Activated CD4-positive, alpha-beta T cell treated with anti-CD3 and anti-CD28 coated beads for 24 hours (primary cell): ENCODE measurements at regions not wholly inside any gene's neighbourhood (a gene's known extent, or its start where the extent isn't known, plus 50 kb on each side); places are given as distances from the start of the nearest gene placed in this dataset.
"Not testable (repeated sequence)": the region's sequence is repeated elsewhere in the genome, so short reads cannot be mapped to it uniquely, and the experiment has no call there.

Experiments
- DNase-seq, 2 donors: peaks; one replicate each; pipeline ENCODE4 v3.0.0-alpha.2; 2020; ENCODE audit warnings: low read depth in 2 of 2

DNA sequence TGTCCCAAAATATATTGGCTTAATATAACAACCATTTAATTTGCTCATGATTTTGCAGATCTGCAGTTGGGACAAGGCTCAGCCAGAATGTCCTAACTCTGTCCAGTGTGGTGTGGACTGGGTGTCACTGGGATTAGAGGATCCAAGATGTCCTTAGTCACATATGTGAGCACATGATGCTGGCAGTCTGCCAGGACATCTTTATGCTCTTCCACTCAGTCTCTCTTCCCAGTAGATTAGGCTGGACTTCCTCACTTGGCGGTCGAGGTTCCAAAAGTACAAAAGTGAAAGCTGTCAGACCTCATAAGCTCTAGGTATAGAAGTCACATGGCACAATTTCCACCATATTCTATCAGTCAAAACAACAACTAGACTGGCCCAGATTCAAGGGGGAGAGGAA, 167.9 kb upstream of the NTF3 start:
- no peak for DNase-seq

DNA sequence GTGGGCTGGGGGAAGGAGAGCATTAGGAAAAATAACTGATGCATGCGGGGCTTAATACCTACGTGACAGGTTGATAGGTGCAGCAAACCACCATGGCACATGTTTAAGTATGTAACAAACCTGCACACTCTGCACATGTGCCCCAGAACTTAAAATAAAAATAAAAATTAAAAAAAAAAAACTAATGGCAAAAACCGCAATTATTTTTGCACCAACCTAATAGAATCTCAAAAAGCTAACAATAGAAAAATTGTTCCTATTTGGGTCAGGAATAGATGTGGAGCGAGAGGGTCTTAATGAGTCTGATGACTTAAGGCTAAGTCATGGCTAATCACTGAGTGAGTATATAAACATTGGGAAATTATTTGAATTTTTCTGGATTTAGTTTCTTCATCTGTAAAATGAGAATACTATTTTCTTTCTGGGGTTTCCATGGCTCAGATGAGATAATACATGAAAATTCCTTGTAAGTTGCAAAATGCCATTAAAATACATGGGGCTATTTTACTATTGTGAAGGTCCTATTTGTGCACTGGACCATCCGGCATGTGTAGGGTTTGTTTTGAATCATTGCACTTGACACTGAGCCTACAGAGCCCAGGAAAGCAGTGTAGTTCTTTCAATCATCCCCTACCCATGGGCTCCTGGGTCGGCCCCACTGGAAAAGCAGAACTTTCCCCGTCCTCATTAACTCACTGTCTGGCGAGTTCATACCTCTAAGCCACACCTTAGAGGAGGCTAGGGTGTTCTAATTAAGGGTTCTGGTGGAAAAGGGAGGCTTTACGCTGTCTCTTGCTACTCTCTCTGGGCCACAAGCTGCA, 164.1 kb upstream of the NTF3 start:
- no peak for DNase-seq

DNA sequence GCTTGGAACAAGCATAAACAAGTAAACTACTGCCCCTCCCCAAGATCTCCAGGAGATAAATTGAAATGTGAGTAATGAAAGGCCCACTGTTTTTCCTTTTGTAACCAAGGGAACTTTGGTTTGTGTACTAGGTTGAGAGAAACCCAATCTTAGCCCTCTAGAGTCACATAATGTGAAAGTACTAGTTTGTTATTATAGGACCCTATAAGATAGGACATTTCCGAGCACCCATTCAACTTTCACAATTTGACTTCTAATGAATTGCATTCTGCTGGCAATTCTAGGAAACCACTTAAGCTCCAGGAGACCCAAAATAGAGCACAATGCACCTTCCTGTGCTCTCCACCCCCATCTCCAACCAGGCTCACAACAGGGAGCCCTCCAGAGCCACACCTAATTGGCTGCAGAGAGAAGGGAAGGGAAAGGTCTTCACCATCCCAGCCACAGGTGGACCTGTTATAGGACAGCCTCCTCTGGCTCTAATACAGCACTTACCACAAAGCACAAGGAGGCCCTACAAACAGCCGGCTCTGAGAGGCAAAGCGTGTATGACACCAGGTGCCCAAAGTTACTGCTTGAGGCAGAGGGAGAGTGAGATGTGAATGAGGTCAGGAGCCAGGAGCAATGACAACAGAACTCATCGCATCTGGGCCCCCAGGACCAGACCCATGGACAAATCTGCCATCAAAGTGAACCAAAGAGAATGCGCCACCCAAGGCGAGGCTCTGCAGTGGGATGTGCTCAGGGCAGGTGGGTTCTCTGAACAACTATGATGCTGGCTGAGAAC, 163.3 kb upstream of the NTF3 start:
- DNase-seq = no peak

DNA sequence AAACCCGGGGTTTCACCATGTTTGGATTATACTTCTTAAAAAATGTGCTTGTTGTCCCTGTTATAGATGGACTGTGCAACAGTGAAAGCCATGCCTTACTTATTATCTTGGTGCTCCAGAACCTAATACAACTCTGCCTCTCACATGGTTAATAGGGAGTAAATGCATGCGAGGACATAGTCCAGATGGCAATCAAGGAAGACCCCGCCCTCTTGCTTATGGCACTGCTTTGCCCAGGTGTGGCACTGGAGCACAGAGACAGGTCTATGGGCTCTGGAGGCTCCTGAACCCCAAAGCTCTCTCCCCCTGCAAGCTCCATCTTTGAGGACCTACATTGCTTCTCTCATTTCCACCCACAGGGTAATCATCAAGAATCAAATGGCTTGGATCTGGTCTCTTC, 162.1 kb upstream of the NTF3 start:
- no peak for DNase-seq

DNA sequence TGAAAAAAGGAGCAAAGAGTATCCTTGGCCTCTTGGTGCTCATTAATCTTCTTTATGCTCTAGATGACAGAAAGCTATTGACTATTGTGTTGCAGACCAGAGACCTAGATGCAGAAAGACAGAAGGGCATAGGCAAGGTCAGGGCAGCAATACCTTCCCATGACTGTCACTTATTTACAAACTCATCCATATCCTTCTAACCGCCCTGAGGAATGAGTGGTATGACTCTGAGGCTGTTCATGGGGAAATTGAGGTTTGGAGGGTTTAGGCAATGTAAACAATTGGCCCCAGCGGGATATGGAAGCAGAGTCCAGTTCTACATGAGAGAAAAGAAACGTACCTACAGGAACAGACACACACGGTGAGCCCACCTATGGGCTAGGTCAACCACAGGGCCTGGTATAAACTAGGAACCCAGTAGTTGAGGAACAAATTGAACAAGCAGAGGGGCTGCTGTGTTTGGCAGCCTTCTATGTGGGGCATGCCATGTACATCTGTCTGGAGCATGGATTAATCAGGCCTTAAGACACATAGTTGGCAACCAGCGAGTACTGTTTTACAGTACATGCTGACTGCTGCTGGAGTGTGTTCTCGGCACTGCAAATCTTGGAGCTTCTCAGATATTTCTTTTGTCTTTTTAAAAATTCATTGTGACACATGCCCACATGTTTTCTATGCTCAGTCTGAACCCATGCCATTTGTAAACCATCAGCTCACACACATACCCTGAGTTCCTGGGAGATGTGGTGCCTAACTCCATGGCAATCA, 159.7 kb upstream of the NTF3 start:
- no peak for DNase-seq

DNA sequence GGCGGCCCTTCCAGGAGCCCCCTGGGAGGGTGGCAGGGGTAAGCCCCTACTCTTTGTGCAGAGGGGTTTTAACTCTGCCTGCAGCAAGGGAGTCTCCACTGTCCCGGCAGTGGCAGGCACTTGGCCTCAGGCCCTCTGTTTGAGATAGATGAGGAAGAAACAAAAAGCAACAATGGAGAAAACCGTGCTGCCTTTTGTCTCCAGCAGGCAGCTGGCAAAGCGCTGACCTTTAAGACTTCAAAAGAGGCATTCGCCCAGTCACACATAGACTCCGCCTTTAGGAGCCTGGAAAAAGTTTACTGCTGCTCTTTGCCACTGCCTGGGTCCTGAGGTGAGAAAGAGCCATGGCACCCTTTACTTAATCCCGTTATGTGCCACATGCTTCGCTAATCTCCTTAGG, 158.2 kb upstream of the NTF3 start:
- DNase-seq = no peak

DNA sequence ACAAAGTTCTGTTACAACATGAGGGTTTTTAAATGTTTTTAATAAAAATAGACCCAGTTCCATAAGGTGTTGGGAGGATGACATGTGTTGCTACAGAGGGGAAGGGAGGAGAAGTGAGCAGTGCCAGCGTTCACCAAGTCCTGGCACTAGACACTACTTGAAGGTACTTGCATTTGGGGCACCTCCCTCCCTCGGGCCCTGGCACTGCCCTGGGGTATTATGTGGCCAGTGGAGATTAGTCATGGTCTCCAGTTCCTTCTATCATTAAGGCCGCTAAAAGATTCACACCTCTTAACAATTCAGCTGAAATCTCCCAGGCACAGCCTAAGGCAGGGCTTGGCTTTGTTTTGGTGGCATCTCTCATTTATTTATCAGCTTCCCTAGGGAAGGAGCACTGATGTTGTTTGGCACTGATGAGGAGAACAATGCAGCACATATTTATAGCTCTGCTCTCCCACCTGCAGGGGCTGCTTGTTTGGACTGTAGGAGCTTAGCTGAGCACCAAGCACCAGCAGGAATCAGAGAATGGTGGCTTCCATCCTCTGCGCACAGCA, 155.5 kb upstream of the NTF3 start:
- no peak for DNase-seq

DNA sequence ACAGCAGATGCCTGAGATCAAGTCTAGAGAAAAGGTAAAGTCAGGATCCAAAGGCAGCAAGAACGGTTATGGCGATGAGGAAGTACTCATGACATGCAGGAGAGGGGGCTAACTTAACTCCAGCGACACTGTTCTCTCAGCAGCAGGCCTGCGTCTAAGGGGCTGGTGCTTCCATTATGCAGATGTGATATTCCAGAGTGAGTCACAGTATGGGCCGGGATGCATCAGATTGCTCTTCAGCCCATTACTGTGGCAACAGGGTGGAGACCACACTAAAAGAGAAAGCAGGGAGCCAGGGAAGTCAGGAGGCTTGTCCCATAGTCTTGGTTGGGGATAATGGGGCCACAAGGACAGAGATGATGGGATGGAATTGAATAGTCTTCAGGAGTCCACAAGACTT, 151.8 kb upstream of the NTF3 start:
- DNase-seq = no peak

DNA sequence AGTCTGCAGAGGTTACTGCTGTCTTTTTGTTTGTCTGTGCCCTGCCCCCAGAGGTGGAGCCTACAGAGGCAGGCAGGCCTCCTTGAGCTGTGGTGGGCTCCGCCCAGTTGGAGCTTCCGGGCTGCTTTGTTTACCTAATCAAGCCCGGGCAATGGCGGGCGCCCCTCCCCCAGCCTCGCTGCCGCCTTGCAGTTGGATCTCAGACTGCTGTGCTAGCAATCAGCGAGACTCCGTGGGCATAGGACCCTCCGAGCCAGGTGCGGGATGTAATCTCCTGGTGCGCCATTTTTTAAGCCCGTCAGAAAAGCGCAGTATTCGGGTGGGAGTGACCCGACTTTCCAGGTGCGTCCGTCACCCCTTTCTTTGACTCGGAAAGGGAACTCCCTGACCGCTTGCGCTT, 141.5 kb upstream of the NTF3 start:
- DNase-seq = not testable (repeated sequence)

DNA sequence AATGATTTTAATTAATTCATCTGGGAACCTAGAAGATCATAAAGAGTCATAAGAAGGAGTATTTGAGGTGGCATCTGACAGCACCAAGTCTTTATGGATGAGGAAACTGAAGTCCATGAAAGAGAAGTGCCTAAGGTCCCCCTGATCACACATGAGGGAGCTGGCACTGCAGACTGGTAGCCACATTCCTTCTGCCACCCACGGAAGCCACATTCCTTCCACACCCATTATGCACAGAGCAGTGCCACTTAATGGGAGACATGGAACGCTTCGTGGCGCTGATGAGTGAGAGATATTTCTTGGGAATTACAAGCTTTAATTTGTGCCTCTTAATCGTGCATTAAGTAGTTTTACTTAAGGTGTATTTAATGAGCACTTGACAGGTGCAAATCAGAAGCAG, 139.3 kb upstream of the NTF3 start:
- no peak for DNase-seq

DNA sequence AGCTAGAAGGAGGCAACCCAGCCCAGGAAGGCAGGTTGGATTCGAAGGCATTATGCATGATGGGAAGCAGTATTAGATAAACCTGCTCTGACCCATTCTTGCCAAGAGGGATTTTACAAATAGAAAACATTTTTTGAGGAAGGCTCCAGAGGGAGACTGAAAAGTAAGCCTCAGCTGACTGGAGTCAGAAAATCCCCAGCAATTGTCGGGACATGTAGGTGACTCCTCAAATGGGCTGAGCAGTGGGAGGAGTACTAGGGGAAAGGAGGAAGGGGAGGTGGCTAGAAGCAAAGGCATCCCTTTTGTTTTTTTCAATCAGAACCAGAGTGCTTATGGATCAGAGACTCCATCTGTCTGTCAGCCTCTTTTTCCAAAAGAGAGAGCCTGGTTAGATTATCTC, 138.1 kb upstream of the NTF3 start:
- no peak for DNase-seq

DNA sequence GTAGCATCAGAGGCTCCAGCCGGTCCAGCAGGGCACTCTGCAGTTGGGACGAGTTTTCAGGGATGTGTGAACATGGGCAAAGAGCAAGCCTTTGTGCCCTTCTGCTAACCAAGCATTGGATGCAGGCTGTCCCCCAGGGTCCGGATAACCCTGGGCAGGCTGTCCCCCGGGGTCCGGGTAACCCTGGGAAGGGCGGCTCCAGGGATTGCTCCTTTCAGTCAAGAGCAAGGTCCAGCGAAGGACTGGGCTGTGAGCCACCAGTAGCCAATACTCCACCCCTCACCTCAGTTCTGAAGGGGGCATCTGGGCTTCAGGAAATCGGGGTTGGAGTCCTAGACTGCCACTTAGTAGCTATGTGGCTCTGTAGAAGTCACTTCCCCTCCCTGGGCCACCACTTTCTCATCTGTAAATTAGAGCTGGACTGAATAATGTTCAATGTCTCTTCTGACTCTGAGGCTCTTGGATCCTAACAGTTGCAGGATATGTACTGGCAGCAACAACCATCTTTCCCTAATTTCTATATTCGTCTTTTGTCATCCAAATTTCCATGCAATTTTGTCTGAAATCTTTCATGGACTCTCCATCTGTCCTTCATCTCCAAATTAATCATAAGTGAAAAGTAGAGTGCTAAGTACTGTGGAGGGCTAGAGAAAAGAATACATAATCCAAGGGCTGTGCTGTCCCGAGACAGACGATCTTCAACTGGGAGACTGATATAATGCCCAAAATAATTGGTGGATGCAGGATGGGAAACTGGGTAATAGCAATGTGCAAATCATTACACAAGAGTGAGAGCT, 137.4 kb upstream of the NTF3 start:
- DNase-seq = no peak

DNA sequence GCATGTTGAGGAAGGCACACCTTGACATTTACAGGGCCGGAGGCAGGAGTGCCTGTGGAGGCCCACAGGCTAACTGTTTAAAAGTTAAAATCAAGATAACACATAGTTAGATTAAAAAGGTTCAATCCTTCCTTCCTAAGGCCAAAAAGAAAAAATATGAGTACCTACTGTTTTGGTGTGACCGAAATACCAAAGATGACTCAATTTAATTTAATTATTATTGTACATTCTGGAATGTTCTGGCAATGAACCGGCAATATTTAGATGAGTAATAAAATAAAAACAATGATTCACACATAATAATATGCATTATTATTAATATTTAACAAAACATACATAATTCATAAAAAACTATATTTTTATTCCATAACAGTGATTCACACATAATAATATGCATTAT, 136.8 kb upstream of the NTF3 start:
- no peak for DNase-seq

DNA sequence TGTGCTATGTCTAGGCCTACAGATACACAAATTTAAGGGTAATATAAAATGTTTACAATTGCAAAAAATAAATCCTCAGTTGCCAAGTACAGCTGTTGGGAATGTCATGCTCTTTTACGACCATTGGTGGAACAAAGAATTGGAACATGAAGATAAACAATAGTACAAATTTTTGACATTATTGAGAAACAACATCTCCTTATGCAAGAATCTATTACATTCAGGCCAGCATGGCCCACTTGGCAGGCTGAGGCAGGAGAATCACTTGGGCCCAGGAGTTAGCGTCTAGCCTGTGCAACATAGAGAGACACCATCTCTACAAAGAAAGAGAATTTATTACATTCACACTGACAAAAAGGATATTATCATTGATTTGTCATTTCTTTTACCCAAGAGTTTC, 135.9 kb upstream of the NTF3 start:
- no peak for DNase-seq

DNA sequence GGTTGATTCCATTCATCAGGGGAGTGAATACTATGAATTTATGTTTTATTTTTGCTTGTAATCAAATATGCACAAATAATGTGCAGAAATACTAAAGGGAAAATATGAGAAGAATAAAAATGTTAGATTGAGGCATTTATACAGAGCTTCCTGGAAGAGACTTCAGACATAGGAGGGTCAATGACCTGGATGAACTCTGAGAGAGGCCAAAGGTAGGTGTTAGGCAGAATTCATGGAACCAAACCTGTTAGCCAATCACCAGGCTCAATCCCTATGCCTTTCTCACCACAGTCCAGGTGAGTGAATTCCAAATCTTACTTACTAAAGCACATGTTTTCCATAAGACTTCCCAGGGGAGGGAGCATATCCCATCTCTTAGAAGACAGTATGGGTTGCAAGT, 130.4 kb upstream of the NTF3 start:
- no peak for DNase-seq

DNA sequence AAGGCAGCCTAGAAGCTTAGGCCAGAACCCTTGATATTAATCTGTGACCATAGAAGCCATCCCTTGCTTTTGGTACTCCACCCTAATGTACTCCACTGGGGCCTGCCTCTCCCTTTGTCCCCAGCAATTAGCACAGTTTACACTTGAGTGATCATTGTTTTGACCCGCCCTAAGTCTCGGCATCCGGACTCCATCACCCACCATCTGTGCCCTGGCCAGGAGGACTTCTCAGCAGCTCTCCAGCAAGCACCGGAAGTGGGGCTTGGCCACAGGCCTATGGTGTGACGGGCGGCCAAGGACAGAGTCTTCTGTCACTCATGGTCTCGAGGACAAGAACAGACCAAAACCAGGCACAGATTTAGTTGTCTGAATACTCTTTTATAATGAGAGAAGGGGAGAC, 126.5 kb upstream of the NTF3 start:
- no peak for DNase-seq

DNA sequence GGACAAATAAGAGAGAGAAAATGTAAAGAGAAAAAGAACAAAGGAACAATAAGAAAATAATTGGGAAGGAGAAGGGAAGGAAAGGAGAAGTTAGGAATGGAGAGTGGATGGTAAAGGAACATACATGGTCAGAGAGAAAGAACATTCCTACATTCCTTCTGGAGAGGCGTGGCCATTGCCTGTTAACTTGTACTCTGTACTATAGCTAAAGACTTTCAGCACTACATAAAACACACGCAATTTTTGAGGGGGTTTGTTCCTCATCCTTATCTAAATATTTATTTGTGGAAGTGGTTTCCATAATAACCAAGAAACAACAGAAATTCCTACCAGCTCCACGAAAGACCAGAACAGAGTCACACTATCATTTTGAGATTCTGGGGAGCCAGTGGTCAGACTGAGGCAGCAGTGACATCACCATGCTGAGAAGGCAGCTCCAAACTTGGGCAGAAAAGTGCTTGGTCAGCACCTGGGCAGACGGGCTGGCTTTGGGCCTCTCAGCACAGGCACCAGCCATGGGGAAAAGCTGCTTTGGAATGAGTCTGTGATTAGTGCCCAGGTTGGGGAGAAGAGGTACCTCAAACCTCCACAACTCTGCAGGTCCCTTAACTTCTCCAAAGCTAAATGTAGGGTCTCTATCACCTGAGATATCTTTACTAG, 125.9 kb upstream of the NTF3 start:
- no peak for DNase-seq

DNA sequence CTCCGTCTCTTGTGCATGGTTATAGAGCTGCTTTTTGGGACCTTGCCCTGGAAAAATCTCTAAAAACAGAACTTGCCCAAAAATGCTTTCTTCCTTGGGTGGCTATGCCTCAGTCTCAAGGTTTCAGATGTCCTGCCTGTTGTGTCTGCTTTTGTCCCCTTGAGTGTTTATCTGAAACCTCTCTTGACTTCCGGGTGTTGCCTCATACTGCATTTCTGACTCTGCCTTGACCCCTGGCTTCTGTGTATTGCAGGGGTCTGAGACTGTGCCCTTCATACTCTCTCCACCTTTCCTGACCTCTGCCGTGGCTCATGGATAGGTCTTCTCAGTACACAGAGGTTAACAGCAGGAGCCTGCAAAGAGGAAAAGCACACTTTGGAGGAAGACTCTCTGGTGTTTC, 124.8 kb upstream of the NTF3 start:
- no peak for DNase-seq

DNA sequence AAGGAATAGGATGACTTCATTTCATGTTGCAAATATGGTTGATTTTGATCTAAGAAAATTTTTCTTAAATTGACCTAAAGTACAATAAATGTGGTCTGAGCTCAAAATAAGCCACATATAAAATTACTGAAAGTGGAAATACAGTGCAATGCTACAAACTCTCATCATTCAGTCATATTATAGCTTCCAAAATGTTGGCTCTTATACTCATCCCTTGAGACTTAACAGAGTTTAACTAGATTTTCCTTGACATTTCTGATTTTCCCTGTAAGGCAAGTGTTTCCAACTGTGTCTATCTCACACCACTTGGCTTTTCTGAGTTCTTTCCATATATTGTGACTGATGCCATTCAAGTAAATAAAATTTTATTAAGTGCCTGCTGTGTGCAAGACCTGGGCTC, 123.7 kb upstream of the NTF3 start:
- DNase-seq = no peak

DNA sequence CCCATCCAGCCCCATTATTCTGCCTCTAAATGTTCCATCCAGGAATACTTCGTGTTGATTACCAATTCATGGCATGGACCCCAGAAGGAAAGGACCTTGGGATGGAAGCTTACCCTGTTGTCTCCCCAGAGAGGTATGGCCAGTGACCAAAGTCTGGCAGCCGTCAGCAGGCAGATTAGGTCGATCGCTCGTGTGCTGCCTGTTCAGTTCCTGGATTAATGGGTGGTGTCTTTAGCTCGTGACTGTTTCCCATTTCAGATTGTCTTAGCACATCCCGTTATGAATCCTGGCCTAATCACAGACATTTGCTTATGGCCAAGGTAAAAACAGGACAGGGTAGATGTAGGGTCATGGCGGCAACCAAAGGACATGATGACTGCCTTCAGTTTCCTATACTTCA, 122.9 kb upstream of the NTF3 start:
- DNase-seq = no peak

DNA sequence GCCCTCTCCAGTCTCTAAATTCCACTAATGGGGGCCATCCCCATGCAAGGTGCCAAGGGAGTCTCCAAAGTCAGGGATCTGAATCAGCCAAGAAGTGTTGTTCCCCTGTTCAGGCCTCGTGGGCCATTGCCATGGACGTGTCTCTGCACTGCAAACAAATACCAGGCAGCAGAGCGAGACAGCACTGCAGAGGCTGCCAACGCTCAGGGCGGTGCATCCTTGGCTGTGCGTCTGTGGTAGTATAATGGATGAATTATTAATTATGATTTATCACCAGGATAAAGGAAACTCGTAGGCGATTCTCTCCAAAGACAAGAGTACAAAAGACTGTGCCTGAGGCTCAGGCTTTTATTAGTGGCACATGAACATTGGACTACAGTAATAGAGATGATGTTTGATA, 122.3 kb upstream of the NTF3 start:
- no peak for DNase-seq
